MCF 10A (cell line): ENCODE measurements at regions not wholly inside any gene's neighbourhood (a gene's known extent, or its start where the extent isn't known, plus 50 kb on each side); places are given as distances from the start of the nearest gene placed in this dataset.

Experiments used
- BruUV-seq: library from RNA; stranded (reverse); fragments of 400-500 nt; replicated peaks from 2 replicates; lab custom pipeline; 2021; lab: Mats Ljungman, UMichigan
- CTCF ChIA-PET: fragments of 300-600 bp; sonication (Branson Sonifier 250); formaldehyde crosslinking; extraction: SDS; loops from one replicate; lab custom pipeline; 2021; ENCODE audit warnings: antibody characterized with exemption, inconsistent platforms; lab: Yijun Ruan, JAX
- POLR2A ChIA-PET: fragments of 300-600, 350-650 bp; sonication (Branson Sonifier 250); formaldehyde crosslinking; extraction: SDS; loops from one replicate; lab custom pipeline; 2020; ENCODE audit warnings: antibody characterized with exemption, inconsistent platforms; lab: Yijun Ruan, JAX
- DNase-seq: peaks from one replicate; pipeline ENCODE4 v3.0.0-alpha.2; 2018; ENCODE audit not compliant: unreplicated experiment
- H3K27ac Mint-ChIP-seq: one replicate; pipeline ENCODE4 v1.8.0; 2022; ENCODE audit warnings: mild to moderate bottlenecking, low read depth, mixed read lengths; ENCODE audit not compliant: unreplicated experiment
- H3K27me3 Mint-ChIP-seq: one replicate; pipeline ENCODE4 v1.8.0; 2022; ENCODE audit warnings: mixed read lengths; ENCODE audit not compliant: insufficient read depth, unreplicated experiment
- H3K36me3 Mint-ChIP-seq: one replicate; pipeline ENCODE4 v1.8.0; 2022; ENCODE audit warnings: mild to moderate bottlenecking, moderate library complexity, mixed read lengths; ENCODE audit not compliant: insufficient read depth, unreplicated experiment
- H3K4me1 Mint-ChIP-seq: one replicate; pipeline ENCODE4 v1.8.0; 2022; ENCODE audit warnings: mixed read lengths; ENCODE audit not compliant: insufficient read depth, unreplicated experiment
- H3K4me3 Mint-ChIP-seq: one replicate; pipeline ENCODE4 v1.8.0; 2022; ENCODE audit warnings: mild to moderate bottlenecking, moderate library complexity, mixed read lengths; ENCODE audit not compliant: unreplicated experiment
- H3K9me3 Mint-ChIP-seq: one replicate; pipeline ENCODE4 v1.8.0; 2022; ENCODE audit warnings: mixed read lengths; ENCODE audit not compliant: unreplicated experiment
- intact Hi-C: fragments of 100-400 bp; cut with micrococcal nuclease; formaldehyde crosslinking; loops from 2 replicates; pipeline ENCODE4 v1.14.1; 2022
- TF ChIP-seq, protein P1 (sequence below): fragments of 200-600 bp; IDR thresholded peaks from one replicate; pipeline ENCODE4 v1.8.0; 2022; ENCODE audit warnings: antibody characterized with exemption, mild to moderate bottlenecking; ENCODE audit not compliant: unreplicated experiment

GRCh38 chr2:12333293-12333692 lies 383.4 kb upstream of the TRIB2 start:
- Mint-ChIP-seq H3K4me3 (no peak overlapping the region), H3K9me3 (peaks cover 6% of the 10 kb centered on the region), H3K36me3 (no peaks in the 10 kb centered on the region), H3K27ac (no peak overlapping the region), H3K27me3 (no peaks in the 10 kb centered on the region), H3K4me1 (peaks cover 6% of the 10 kb centered on the region)
- TF ChIP-seq, protein P1, sequence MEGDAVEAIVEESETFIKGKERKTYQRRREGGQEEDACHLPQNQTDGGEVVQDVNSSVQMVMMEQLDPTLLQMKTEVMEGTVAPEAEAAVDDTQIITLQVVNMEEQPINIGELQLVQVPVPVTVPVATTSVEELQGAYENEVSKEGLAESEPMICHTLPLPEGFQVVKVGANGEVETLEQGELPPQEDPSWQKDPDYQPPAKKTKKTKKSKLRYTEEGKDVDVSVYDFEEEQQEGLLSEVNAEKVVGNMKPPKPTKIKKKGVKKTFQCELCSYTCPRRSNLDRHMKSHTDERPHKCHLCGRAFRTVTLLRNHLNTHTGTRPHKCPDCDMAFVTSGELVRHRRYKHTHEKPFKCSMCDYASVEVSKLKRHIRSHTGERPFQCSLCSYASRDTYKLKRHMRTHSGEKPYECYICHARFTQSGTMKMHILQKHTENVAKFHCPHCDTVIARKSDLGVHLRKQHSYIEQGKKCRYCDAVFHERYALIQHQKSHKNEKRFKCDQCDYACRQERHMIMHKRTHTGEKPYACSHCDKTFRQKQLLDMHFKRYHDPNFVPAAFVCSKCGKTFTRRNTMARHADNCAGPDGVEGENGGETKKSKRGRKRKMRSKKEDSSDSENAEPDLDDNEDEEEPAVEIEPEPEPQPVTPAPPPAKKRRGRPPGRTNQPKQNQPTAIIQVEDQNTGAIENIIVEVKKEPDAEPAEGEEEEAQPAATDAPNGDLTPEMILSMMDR: no peak
- DNase-seq: no peak
- intact Hi-C loops: no loop called here
- no TSS peak for BruUV-seq
- POLR2A ChIA-PET: no interaction called here
- CTCF ChIA-PET: no interaction called here

GRCh38 chr2:12334412-12334966 lies 382.2 kb upstream of the TRIB2 start:
- peaks cover 6% of the 10 kb centered on the region for H3K9me3 Mint-ChIP-seq
- H3K4me3 Mint-ChIP-seq: no peak overlapping the region
- no TSS peak for BruUV-seq
- CTCF ChIA-PET: interaction anchor here (0.9 kb wide), 1 partner anchor 16 kb away, joined by 3 read pairs; no protein-coding TSS in a partner anchor
- POLR2A ChIA-PET: no interaction called here
- TF ChIP-seq, protein P1: no peak
- intact Hi-C loops: no loop called here
- peaks cover 6% of the 10 kb centered on the region for H3K4me1 Mint-ChIP-seq
- H3K27ac Mint-ChIP-seq: no peak overlapping the region
- H3K36me3 Mint-ChIP-seq: no peaks in the 10 kb centered on the region
- DNase-seq: no peak
- no peaks in the 10 kb centered on the region for H3K27me3 Mint-ChIP-seq

DNA sequence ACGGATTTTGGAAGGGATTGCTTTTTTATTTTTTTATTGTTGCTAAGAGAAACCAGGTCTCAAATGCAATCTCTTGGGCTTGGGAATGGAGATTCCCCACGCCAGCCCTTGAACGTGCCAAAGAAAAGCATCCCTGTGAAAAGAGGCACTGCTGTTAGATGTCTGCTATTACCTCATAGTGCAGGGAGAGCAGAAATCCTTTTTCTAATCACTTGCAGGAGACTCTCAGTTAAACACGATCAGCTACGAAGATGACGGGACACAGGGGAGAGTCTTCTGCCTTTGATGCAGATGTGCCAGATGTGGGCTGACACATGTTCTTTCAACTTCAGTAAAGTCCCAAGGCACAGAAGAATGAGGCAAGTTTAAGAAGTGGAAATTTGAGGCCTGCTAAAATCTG lies 381.6 kb upstream of the TRIB2 start:
- no peak for DNase-seq
- ChIA-PET CTCF (interaction anchor here (0.9 kb wide), 1 partner anchor 15 kb away, joined by 3 read pairs; no protein-coding TSS in a partner anchor), POLR2A (no interaction called here)
- Mint-ChIP-seq H3K9me3 (peaks cover 6% of the 10 kb centered on the region), H3K36me3 (no peaks in the 10 kb centered on the region), H3K4me3 (no peak overlapping the region), H3K27me3 (no peaks in the 10 kb centered on the region), H3K4me1 (peaks cover 6% of the 10 kb centered on the region), H3K27ac (no peak overlapping the region)
- TF ChIP-seq, protein P1: no peak
- no TSS peak for BruUV-seq
- intact Hi-C loops: no loop called here

GRCh38 chr2:12335995-12336394 lies 380.7 kb upstream of the TRIB2 start:
- Mint-ChIP-seq H3K4me3 (no peak overlapping the region), H3K36me3 (no peaks in the 10 kb centered on the region), H3K27me3 (no peaks in the 10 kb centered on the region), H3K9me3 (peaks cover 6% of the 10 kb centered on the region), H3K4me1 (peaks cover 6% of the 10 kb centered on the region), H3K27ac (no peak overlapping the region)
- no TSS peak for BruUV-seq
- DNase-seq: no peak
- TF ChIP-seq, protein P1: no peak
- ChIA-PET CTCF (no interaction called here), POLR2A (no interaction called here)
- intact Hi-C loops: no loop called here
